ENCODE measurements at regions not wholly inside any gene's neighbourhood (a gene's known extent, or its start where the extent isn't known, plus 50 kb on each side); places are given as distances from the start of the nearest gene placed in this dataset.
"Not testable (repeated sequence)": the region's sequence is repeated elsewhere in the genome, so short reads cannot be mapped to it uniquely, and the experiment has no call there.

GRCh38 chr20:25864963-25865714 is 168.5 kb upstream of the ZNF337 start:
- not testable (repeated sequence) for DNase-seq (ENCODE audit: low read depth)

- no peak for DNase-seq (ENCODE audit: low read depth)
Measured at GRCh38 chr20:25864326-25864962, 167.8 kb upstream of the ZNF337 start.

- no peak for DNase-seq (ENCODE audit: low read depth)
Measured at GRCh38 chr20:25863536-25864325, 167.1 kb upstream of the ZNF337 start.

DNA sequence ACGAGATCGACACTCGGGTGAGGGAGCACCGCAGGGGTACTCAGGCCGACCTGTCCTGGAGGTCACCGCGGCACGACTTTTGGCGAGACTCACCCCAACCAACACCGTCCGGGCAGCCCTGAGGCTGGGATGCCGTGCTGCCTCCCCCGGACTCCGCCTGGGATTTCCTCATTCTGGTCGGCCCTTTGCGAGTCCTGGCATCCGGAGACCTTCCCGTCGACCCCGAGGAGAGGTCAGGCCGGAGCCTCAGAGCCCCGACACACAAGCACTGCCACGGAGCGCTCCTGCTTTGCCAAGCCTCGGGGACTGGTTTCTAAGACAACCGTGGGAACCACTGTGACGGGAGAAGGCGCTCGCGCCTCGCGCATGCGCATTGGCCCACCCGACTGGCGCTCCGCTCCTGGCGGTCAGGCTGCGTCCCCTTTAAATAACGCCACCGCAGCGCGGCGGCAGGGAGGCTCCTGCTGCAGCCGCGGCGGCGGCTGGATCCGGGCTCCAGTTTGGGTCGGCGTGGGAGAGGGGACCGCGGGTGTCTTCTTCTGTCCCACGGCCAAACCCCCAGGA is 166.4 kb upstream of the ZNF337 start:
- DNase-seq (ENCODE audit: low read depth) = peak; percentile 87

- DNase-seq (ENCODE audit: low read depth) = no peak
Measured at GRCh38 chr20:25860531-25861150, 164.0 kb upstream of the ZNF337 start.

DNA sequence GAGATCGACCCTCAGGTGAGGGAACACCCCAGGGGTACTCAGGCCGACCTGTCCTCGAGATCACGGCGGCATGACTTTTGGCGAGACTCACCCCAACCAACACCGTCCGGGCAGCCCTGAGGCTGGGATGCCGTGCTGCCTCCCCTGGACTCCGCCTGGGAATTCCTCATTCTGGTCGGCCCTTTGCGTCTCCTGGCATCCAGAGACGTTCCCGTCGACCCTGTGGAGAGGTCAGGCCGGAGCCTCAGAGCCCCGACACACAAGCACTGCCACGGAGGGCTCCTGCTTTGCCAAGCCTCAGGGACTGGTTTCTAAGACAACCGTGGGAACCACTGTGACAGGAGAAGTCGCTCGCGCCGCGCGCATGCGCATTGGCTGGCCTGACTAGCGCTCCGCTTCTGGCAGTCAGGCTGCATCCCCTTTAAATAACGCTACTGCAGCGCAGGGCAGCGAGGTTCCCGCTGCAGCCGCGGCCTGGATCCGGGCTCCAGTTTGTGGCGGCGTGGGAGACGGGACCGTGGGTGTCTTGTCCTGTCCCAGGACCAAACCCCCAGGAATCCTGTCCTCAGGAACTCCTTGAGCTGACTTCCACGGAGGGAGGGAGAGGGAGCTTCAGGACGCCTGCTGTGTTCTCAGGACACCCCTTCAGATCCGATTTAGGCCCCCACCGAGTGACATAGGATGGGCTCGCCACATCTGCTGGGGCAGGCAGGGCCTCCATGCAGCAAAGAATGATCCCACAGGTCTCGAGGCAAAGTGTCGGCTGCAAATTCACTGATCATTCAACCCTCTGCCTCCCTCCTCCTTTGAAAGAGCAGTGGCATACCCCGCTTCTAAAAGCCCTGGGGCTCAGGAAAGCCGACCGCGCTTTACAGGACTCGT is 163.2 kb upstream of the ZNF337 start:
- DNase-seq (ENCODE audit: low read depth) = no peak

GRCh38 chr20:25858495-25859425 is 162.1 kb upstream of the ZNF337 start:
- no peak for DNase-seq (ENCODE audit: low read depth)

DNA sequence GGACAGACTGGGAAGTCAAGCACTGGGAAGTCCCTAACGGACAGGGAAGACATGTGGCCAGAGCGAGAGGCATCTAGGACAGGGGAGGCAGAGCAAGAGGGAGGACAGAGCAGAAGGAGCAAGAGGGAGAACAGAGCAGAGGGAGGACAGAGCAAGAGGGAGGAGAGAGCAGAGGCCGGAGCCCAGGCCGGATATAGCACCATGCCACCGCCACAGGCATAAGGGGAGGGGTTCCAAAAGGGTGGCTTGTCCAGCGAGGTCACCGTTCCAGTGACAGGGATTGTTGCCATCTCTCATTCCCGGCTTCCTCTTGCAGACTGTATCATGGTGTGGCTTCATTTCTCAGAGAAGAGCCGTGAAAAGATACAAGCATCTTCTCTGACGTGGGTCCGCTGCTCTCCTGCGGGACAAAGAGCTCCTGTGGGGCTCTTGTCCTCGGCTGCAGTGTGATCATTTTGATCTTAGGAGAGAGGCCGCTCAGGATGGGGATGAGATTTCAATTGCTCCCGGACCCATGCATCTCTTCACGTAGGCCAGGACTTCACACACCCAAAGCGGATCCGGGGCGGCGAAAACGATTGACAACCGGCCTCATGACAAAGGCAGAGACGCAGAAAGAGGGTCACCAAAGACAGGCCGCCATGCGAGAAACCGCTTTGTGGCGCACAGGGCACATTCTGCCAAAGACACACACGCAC is 160.6 kb upstream of the ZNF337 start:
- not testable (repeated sequence) for DNase-seq (ENCODE audit: low read depth)

- DNase-seq (ENCODE audit: low read depth) = no peak
Measured at GRCh38 chr20:25856256-25856884, 159.7 kb upstream of the ZNF337 start.

DNA sequence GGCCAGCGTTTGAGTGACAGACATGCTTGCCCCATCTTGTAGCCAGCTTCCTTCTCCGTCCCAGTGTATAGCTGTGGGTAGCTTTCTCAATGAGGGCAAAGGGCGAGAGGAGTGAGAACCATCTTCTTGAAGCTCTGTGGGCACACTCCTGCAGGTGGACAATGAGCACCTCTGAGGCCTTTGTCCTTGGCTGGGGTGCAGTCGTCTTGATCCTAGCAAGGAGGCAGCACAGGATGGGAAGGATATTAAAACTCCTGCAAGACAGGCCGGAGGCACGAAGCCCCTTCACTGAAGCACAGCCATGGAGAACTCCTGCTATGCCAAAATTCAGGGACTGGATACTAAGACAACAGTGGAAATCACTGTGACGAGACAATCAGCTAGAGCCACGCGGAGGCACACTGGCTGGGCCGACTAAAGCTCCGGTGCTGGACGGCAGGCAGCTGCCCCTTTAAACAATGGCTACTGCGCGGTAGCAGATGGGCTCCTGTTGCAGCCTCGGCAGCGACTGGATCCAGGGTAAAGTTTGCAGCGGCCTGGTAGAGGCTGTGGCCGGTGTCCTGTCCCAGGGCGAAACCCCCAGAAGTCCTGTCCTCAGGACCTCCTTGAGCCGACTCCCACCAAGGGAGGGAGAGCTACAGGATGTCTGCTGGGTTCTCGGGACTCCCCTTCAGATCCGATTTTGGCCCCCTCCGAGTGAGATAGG is 159.0 kb upstream of the ZNF337 start:
- not testable (repeated sequence) for DNase-seq (ENCODE audit: low read depth)

- not testable (repeated sequence) for DNase-seq (ENCODE audit: low read depth)
Measured at GRCh38 chr20:25854666-25855065, 158.0 kb upstream of the ZNF337 start.

DNA sequence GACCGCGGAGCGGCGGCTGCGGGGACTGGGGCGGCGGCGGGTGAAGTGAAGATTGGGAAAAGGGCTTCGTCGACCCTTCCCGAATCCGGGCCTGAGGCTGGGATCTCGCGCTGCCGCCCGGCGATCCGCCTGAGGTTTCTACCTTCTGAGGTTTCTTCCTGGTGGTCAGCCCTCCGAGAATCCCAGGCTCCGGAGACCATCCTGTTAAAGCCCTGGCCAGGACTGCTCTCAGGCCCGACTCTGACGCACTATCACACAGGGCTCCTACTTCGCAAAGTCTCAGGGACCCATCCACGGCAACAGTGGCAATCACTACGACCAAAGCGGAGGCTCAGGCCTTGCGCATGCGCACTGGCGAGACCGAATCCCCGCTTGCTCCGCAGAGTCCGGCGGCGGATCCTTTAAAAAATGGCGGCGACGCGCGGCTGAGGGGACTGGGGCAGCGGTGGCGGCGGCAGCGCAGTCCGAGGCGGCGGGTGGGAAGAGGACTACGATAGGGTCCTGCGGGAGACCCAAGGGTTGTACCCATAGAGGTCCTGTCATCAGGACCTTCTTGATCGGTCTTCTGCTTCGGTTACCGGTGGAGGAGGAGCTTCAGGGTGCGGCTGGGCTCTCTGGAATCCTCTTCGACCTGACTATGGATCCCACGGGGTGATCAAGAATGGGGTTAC is 157.2 kb upstream of the ZNF337 start:
- peak; percentile 78 for DNase-seq (ENCODE audit: low read depth)

DNA sequence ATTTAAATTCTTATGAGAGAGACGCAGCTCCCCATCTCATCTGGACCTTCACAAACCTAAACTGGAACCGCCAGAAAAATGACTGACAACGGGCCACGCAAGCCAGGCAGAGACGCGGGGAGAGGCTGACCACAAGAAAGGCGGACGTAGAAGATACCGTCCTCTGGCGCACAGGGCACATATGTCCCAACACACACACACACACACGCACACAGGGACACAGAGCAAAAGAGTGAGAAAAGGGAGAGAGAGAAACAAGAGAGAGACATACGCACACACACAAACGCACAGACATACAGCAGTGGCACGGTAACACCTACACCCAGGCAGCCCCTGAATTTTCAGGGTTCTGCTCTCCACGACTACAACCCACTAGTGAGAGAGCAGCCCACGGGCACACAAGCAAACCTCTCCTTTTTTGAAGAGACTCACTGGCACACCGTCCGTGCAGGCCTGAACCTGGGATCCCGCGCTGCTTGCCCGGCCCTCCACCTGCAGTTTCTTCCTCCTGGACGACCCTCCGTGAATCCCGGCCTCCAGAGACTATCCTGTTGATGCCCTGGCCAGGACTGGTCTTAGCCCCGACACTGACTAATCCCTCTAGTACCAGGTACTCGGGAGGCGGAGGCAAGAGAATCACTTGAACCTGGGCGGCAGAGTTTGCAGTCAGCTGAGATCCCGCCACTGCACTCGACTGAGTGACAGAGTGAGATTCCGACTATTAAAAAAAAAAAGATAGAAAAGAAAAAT is 156.5 kb upstream of the ZNF337 start:
- DNase-seq (ENCODE audit: low read depth) = peak; percentile 4

GRCh38 chr20:25850133-25850532 is 153.5 kb upstream of the ZNF337 start:
- DNase-seq (ENCODE audit: low read depth) = not testable (repeated sequence)

GRCh38 chr20:25848222-25848621 is 151.6 kb upstream of the ZNF337 start:
- no peak for DNase-seq (ENCODE audit: low read depth)

- DNase-seq (ENCODE audit: low read depth) = not testable (repeated sequence)
Measured at GRCh38 chr20:25844640-25845039, 148.0 kb upstream of the ZNF337 start.

DNA sequence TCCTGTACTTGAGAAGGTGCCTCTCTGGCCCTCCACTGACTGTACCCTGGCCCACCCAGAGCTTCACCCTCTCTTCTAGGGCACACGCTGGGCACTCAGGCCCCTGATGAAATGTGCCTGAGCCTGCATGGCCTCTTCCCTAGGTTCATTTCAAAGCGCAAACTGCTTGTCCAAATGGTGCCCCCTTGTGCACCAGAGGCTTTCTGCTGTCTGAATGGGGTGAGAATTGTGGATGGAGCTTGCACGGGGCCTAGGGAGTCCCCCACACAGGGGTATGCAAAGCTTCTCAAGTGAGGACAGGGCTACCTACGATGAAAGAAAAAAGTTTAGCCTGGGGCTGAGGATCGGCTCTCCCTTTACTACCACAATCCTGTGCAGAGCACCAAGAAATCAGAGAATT is 116.9 kb upstream of the ZNF337 start:
- not testable (repeated sequence) for DNase-seq (ENCODE audit: low read depth)

Measured in HS-27A (cell line).